Muscle of leg (tissue), 3 donors: ENCODE measurements at regions not wholly inside any gene's neighbourhood (a gene's known extent, or its start where the extent isn't known, plus 50 kb on each side); places are given as distances from the start of the nearest gene placed in this dataset.
A peak's percentile ranks its signal among the peaks of the same experiment; 100 is the strongest.

Experiments used
- DNase-seq: peaks from one replicate; pipeline ENCODE4 v3.0.0; 2013
- H3K27ac ChIP-seq: one replicate; pipeline ENCODE4 v1.5.1; 2013; ENCODE audit warnings: mild to moderate bottlenecking, low read length, control low read depth
- H3K27me3 ChIP-seq: one replicate; pipeline ENCODE4 v1.6.1; 2013; ENCODE audit warnings: low read length; ENCODE audit not compliant: control insufficient read depth, insufficient read depth
- H3K36me3 ChIP-seq: one replicate; pipeline ENCODE4 v1.6.1; 2013; ENCODE audit warnings: low read length; ENCODE audit not compliant: control insufficient read depth, insufficient read depth
- H3K4me1 ChIP-seq: one replicate; pipeline ENCODE4 v1.6.1; 2013; ENCODE audit warnings: low read length; ENCODE audit not compliant: control insufficient read depth, insufficient read depth
- H3K4me3 ChIP-seq: one replicate; pipeline ENCODE4 v1.5.1; 2013; ENCODE audit warnings: low read length, control low read depth
- H3K9me3 ChIP-seq: replicated peaks from 2 replicates; pipeline ENCODE4 v1.6.1; 2013; ENCODE audit warnings: low read depth, low read length; ENCODE audit not compliant: control insufficient read depth
- WGBS: methylation state at CpG from one replicate; pipeline ENCODE4 v1.1.5; 2013; ENCODE audit warnings: missing lambda C conversion rate; ENCODE audit not compliant: insufficient coverage; 5-methylcytosine and 5-hydroxymethylcytosine counted together

DNA sequence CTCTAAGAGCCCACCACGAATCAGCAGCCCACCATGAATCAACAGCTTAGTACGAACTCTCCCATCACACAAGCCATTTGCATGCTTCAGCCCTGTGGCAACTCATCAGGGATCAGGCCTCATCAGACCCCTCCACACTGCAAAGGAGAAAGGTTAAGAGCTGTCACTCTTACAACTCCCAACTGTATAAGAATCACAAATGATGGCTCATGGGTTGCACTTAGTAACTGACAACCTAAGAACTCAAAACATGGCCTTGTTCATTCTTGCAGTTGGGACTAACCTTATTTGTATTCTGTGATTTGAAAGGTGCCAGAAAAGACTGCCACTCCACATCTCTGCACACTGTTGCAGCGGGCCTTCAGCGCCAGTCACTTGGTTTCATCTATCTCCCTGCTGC lies 149.1 kb upstream of the ZNF366 start:
- WGBS = 20% methylated on average over 1 of the region's 4 CpGs
- DNase-seq = no peak

DNA sequence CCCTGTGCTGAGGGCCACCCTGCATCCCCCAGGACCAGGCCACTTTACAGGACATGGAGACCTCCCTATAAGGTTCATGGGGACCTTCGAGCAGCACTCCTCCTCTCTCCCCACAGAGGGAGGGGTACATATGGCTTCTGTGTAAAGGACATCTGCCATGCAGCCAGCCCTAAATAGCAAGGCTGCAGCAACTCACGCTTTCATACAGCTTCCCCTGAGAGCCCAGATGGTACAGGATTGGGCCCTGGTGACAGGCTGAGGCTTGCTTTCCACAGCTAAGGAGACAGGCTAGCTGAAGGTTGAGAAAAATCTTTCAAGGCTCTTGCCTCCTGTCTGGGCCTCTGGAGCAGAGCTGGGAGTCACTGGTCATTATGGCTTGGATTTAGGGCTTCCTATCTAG lies 147.0 kb upstream of the ZNF366 start:
- Histone ChIP-seq H3K27me3 (no peaks in the 10 kb centered on the region), H3K9me3 (no peaks in the 10 kb centered on the region), H3K27ac (no peak overlapping the region), H3K36me3 (no peaks in the 10 kb centered on the region), H3K4me3 (no peak overlapping the region), H3K4me1 (peaks cover 8% of the 10 kb centered on the region)
- DNase-seq = no peak
- WGBS = no CpG with 5 or more reads among the region's 2 CpGs

More for the DNA sequence above, 149.1 kb upstream of the ZNF366 start:
- H3K4me1 ChIP-seq = peaks cover 8% of the 10 kb centered on the region
- no peak overlapping the region for H3K27ac ChIP-seq
- no peaks in the 10 kb centered on the region for H3K27me3 ChIP-seq
- H3K9me3 ChIP-seq = no peaks in the 10 kb centered on the region
- H3K36me3 ChIP-seq = no peaks in the 10 kb centered on the region
- no peak overlapping the region for H3K4me3 ChIP-seq

DNA sequence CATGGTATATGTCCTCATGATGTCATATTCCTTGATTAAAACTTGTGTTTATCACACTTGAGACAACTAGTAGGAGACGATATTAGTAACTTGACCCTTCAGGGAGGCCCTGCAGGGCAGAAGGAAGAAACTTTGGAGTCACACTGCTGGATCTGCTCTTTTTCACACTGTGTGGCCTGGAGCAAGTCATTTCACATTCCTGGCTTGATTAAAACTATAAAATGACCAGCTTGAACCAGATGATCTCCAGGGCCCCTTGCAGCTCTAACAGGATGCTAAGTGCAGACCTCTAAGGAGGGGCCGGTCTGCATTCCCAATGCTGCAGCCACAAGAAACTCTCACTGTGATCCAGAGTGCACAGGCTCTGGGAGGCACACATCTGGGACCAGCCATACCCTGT lies 146.4 kb upstream of the ZNF366 start:
- Histone ChIP-seq H3K27ac (no peak overlapping the region), H3K4me3 (no peak overlapping the region), H3K36me3 (no peaks in the 10 kb centered on the region), H3K9me3 (no peaks in the 10 kb centered on the region), H3K27me3 (no peaks in the 10 kb centered on the region), H3K4me1 (peaks cover 10% of the 10 kb centered on the region)
- DNase-seq = no peak
- 22% methylated on average over 2 of the region's 2 CpGs for WGBS

DNA sequence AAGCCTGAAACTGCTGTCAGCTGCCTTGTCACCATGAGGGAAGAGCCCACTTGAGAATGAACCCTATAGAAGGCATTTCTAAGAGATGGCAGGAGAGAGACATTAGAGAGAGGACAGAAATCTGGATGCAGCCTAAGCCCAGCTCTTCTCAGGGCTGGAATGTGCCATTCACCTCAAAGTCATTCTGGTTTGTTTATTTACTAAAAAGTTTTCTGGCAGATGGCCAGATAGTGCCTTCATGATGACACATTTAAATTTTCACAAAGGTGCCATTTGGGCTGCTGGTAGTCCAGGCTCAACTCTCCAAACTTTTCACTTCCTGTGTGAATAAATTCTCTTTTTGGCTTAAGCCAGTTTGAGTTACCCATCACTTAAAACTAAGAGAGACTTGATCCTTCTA lies 144.6 kb upstream of the ZNF366 start:
- Histone ChIP-seq H3K4me3 (no peak overlapping the region), H3K27me3 (no peaks in the 10 kb centered on the region), H3K4me1 (peaks cover 17% of the 10 kb centered on the region), H3K9me3 (no peaks in the 10 kb centered on the region), H3K27ac (no peak overlapping the region), H3K36me3 (no peaks in the 10 kb centered on the region)
- no peak for DNase-seq

DNA sequence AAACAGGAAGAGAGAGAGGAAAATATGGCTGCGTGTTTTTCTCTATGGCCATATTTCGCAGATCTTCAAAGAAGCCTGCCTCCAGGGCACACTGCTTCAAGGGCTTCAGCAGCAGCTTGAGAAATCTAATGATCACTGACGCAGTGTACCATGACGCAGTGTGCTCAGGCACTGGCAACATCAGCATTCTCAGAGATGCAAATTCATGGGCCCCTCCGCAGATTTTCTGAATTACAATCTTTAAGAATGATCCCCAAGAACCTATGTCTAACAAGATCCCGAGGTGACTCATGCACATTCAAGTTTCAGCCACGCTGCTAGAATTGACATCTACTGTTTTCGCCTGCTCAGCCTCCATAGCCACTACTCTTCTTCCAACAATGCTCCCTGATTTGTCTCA lies 143.9 kb upstream of the ZNF366 start:
- WGBS = 95% methylated on average over 7 of the region's 8 CpGs
- H3K4me1 ChIP-seq = peaks cover 17% of the 10 kb centered on the region
- no peaks in the 10 kb centered on the region for H3K27me3 ChIP-seq
- no peaks in the 10 kb centered on the region for H3K36me3 ChIP-seq
- H3K4me3 ChIP-seq = no peak overlapping the region
- DNase-seq = no peak
- H3K27ac ChIP-seq = no peak overlapping the region
- H3K9me3 ChIP-seq = no peaks in the 10 kb centered on the region

DNA sequence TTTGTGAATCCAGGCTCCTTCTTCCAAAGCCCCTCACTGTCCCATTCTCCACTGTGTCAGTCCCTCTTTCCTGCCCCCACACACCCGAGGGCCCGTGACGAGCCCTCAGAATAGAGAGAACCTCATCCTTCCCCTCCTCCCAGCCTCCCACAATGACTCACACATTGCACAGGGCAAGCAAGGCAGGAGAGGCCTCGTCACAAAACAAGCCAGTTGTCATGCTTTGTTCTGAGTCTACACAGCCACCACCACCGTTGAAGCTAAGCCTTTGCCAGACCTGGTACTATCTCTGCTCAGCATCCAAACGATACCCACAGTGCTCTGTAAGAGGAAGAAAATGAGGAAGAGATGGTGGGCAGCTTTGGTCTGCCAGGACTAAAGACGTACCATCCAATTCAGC lies 142.2 kb upstream of the ZNF366 start:
- H3K36me3 ChIP-seq = no peaks in the 10 kb centered on the region
- no peak overlapping the region for H3K27ac ChIP-seq
- no peaks in the 10 kb centered on the region for H3K9me3 ChIP-seq
- H3K4me3 ChIP-seq = no peak overlapping the region
- peaks cover 20% of the 10 kb centered on the region for H3K4me1 ChIP-seq
- 73% methylated on average over 5 of the region's 7 CpGs for WGBS
- DNase-seq = no peak
- H3K27me3 ChIP-seq = no peaks in the 10 kb centered on the region

DNA sequence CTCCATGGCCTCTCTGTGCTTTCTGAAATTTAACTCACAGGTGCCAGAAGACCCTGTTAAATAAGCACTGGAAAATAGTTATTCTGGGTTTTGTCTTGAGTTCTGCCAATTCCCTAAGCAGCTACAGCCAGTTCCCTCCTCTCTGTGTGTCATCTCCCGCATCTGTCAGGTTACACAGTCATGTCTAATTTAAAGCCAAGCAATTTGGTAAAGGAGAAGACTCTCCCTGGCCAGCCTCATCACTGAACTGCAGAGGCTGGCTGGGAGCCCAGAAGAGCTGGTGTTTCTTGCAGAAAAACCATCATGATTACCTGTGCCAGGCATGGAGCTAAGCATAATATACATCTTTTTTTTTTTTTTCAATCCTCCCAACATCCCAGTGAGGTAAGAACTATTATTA lies 141.3 kb upstream of the ZNF366 start:
- Histone ChIP-seq H3K4me1 (peaks cover 13% of the 10 kb centered on the region), H3K4me3 (no peak overlapping the region), H3K36me3 (no peaks in the 10 kb centered on the region), H3K9me3 (no peaks in the 10 kb centered on the region), H3K27ac (peak overlapping the region; percentile 37), H3K27me3 (no peaks in the 10 kb centered on the region)
- 17% methylated on average over 1 of the region's 1 CpG for WGBS
- peak; percentile 87 for DNase-seq

DNA sequence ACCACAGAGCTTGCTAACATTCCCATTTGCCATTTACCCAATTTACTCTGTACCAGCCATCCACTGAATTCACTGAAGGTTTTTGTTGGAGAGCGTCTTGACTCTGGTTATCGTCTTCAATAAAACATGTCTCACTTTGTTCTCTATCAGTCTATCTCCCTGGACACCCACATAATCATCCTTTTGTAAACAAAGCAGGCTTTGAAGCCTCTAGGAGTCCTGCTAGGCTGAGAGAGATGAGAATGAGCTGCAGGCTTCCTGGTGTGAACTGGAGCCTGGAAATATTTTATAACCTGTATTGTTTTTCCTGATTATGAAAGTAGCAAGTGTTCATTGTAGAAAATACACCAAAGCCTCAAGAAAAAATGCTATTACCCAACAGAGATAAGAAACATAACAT lies 140.6 kb upstream of the ZNF366 start:
- H3K9me3 ChIP-seq = no peaks in the 10 kb centered on the region
- no peaks in the 10 kb centered on the region for H3K36me3 ChIP-seq
- DNase-seq = no peak
- peaks cover 12% of the 10 kb centered on the region for H3K4me1 ChIP-seq
- H3K27me3 ChIP-seq = no peaks in the 10 kb centered on the region
- no peak overlapping the region for H3K27ac ChIP-seq
- no peak overlapping the region for H3K4me3 ChIP-seq
- no CpG with 5 or more reads among the region's 2 CpGs for WGBS

DNA sequence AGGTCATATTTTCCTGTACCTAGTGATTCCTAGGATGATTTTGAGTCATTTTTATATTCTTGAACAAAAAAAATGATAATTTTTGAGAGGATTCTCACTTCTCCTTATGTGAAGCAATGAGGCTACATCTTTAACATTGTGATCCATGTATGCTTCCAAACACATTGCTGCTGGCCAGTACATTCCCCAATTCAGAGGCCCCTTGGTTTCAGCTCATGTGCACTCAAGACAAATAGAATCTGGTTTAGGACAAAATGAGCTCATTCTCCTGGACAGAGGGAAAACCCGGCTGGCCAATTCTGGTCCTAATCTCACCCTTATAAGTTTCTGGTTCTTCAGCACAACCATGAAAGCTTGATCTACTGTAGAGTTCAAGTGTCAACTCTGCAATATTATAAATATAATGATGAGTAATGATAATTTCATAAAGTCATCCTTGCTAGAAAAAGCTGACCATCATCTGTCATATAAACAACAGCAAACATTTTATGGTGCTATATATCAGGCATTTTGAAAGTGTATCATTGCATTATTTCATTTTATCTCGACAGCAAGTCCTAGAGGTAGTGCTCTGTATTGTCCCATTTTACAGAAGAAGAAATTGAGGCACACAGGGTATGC lies 139.1 kb upstream of the ZNF366 start:
- no peaks in the 10 kb centered on the region for H3K27me3 ChIP-seq
- no CpG with 5 or more reads among the region's 2 CpGs for WGBS
- DNase-seq = peak; percentile 72

DNA sequence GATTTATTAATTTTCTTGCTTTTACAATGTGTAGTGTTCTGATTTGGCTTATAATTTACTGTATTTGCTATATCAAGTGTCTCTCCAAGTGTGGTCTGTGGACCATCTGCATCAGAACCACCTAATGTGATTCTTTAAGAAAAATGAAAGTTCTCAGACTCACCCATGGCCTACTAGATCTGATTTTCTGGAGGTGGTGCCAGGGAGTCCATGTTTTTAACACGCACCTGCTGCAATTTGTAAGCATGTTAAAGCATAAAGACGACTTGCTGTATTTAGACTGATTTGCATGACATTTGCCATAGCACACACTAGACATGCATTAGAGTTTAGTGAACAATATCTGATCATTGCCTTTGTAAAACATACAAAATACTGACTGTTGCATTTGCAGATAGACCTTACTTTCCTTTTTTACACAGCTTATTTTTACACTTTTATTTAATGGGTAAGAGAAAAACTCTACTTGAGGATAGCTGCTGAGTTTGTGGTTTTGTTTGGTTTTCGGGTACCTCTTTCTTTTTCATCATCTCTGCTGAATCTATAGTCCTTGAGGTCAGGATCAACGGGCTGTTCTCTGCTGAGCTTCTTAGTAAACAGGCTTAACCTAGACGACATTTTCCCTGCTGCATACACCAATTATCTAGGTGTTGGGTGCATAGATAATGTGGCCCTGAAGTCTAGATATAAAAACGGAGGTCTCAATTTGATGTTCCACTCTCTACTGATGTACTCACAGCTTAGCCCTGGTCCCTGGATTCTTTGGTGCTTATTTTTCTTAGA lies 138.0 kb upstream of the ZNF366 start:
- peaks cover 12% of the 10 kb centered on the region for H3K4me1 ChIP-seq
- no peak overlapping the region for H3K4me3 ChIP-seq
- no peaks in the 10 kb centered on the region for H3K27me3 ChIP-seq
- H3K36me3 ChIP-seq = no peaks in the 10 kb centered on the region
- no CpG with 5 or more reads among the region's 6 CpGs for WGBS
- H3K27ac ChIP-seq = no peak overlapping the region
- DNase-seq = peak; percentile 30
- H3K9me3 ChIP-seq = no peaks in the 10 kb centered on the region

More for the DNA sequence above, 139.1 kb upstream of the ZNF366 start:
- Histone ChIP-seq H3K27ac (no peak overlapping the region), H3K9me3 (no peaks in the 10 kb centered on the region), H3K4me1 (peaks cover 12% of the 10 kb centered on the region), H3K4me3 (no peak overlapping the region), H3K36me3 (no peaks in the 10 kb centered on the region)
